ENCODE measurements at regions not wholly inside any gene's neighbourhood (a gene's known extent, or its start where the extent isn't known, plus 50 kb on each side); places are given as distances from the start of the nearest gene placed in this dataset.

DNA sequence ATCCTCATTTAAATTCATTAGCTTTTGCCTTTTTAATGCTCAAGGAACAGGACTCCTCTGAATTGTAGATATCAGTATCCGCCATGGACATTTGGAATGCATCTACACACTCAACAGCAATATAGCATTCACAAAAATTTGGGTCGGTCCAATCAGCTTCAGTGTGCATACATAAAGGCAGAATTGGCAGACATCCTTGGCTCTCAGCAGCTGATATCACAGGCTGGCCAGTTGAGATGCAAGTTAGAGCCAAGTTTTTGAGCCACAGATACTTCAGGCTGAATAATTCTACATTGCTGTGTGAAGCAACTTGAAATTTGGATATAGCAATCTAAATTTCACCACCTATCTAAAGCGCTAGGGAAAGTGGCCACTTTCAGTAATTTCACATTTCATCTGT is 821.1 kb downstream of the PCDH19 start:
- BruUV-seq (replicated peaks), result no TSS peak
- H3K27me3 ChIP-seq (replicated peaks; ENCODE audit: control insufficient read depth, insufficient read depth, low read length), result no peaks in the 10 kb centered on the region
- no peaks in the 10 kb centered on the region for H3K4me1 Mint-ChIP-seq (ENCODE audit: low read depth, unreplicated experiment)
- H3K36me3 ChIP-seq (ENCODE audit: control insufficient read depth, insufficient read depth, low read length), result no peaks in the 10 kb centered on the region
- no peaks in the 10 kb centered on the region for H3K9me3 Mint-ChIP-seq (ENCODE audit: unreplicated experiment)
- no peak for TF ChIP-seq CTCF (IDR thresholded peaks at IDR 0.05; ENCODE audit: insufficient read depth in 1 of 2, low read depth in 1 of 2, low read length in 1 of 2, severe bottlenecking in 1 of 2, unreplicated experiment in 1 of 2)
- H3K27me3 Mint-ChIP-seq (ENCODE audit: insufficient read depth, unreplicated experiment), result no peaks in the 10 kb centered on the region
- no peak overlapping the region for H3K27ac Mint-ChIP-seq (ENCODE audit: unreplicated experiment)
- no peak overlapping the region for H3K4me3 ChIP-seq (ENCODE audit: low read depth, low read length)
- no peaks in the 10 kb centered on the region for H3K36me3 Mint-ChIP-seq (ENCODE audit: insufficient read depth, unreplicated experiment)
- ChIA-PET POLR2A (no interaction called here), CTCF (no interaction called here)
- H3K9me3 ChIP-seq, result no peaks in the 10 kb centered on the region
- intact Hi-C loops (cut with micrococcal nuclease; ENCODE audit: unreplicated experiment), result no loop called here
- no peak overlapping the region for H3K4me3 Mint-ChIP-seq (ENCODE audit: unreplicated experiment)
- no peak for DNase-seq
- no peaks in the 10 kb centered on the region for H3K4me1 ChIP-seq

DNA sequence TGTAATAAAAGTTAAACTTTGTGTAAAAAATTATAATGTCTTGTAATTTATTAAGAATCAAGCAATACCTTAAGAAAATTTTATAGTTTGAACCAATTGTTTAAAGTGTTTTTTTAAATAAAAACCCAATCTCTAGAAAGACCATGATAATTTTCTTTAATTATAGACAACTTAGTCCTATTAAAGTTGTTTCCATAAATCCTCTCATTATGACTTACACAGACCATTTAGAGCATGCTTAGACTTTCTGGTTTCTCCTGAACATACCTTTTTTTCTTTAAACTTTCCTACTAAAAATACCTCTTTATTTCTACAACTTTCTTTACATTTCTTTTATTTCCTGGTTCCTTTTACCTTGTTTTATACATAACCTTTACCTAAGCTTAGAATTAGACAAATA is 837.4 kb downstream of the PCDH19 start:
- Mint-ChIP-seq H3K36me3 (ENCODE audit: insufficient read depth, unreplicated experiment) (no peaks in the 10 kb centered on the region), H3K4me1 (ENCODE audit: low read depth, unreplicated experiment) (no peaks in the 10 kb centered on the region), H3K4me3 (ENCODE audit: unreplicated experiment) (no peak overlapping the region), H3K9me3 (ENCODE audit: unreplicated experiment) (peaks cover 14% of the 10 kb centered on the region), H3K27ac (ENCODE audit: unreplicated experiment) (no peak overlapping the region), H3K27me3 (ENCODE audit: insufficient read depth, unreplicated experiment) (no peaks in the 10 kb centered on the region)
- Histone ChIP-seq H3K4me1 (no peaks in the 10 kb centered on the region), H3K9me3 (no peaks in the 10 kb centered on the region), H3K4me3 (ENCODE audit: low read depth, low read length) (no peak overlapping the region), H3K36me3 (ENCODE audit: control insufficient read depth, insufficient read depth, low read length) (no peaks in the 10 kb centered on the region), H3K27me3 (replicated peaks; ENCODE audit: control insufficient read depth, insufficient read depth, low read length) (no peaks in the 10 kb centered on the region)
- BruUV-seq (replicated peaks), result no TSS peak
- intact Hi-C loops (cut with micrococcal nuclease; ENCODE audit: unreplicated experiment), result no loop called here
- DNase-seq, result no peak
- CTCF ChIA-PET, result no interaction called here
- no peak for TF ChIP-seq CTCF (IDR thresholded peaks at IDR 0.05; ENCODE audit: insufficient read depth in 1 of 2, low read depth in 1 of 2, low read length in 1 of 2, severe bottlenecking in 1 of 2, unreplicated experiment in 1 of 2)
- POLR2A ChIA-PET, result no interaction called here

DNA sequence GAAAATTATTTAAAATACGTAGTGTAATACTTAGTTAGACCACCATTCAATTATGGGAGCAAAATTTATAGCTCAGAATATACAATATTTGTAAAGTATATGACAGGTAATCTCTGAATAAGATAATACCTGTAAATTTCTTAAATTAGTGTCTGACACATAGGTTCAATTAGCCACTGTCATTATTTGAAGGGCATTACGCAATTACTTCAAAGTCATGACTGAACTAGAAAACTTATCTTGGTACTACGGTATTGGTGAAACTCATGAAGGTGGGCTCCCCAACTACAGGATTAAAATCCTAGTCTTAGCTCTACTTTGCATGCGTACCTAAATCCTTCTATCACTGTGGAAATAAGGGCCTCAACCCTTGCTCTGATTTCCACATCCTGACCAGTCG is 860.7 kb downstream of the PCDH19 start:
- H3K9me3 ChIP-seq, result no peaks in the 10 kb centered on the region
- DNase-seq, result no peak
- Mint-ChIP-seq H3K4me1 (ENCODE audit: low read depth, unreplicated experiment) (no peaks in the 10 kb centered on the region), H3K9me3 (ENCODE audit: unreplicated experiment) (peaks cover 22% of the 10 kb centered on the region), H3K27ac (ENCODE audit: unreplicated experiment) (no peak overlapping the region), H3K36me3 (ENCODE audit: insufficient read depth, unreplicated experiment) (no peaks in the 10 kb centered on the region), H3K27me3 (ENCODE audit: insufficient read depth, unreplicated experiment) (no peaks in the 10 kb centered on the region), H3K4me3 (ENCODE audit: unreplicated experiment) (no peak overlapping the region)
- BruUV-seq (replicated peaks), result no TSS peak
- intact Hi-C loops (cut with micrococcal nuclease; ENCODE audit: unreplicated experiment), result no loop called here
- ChIA-PET POLR2A (no interaction called here), CTCF (no interaction called here)
- TF ChIP-seq CTCF (IDR thresholded peaks at IDR 0.05; ENCODE audit: insufficient read depth in 1 of 2, low read depth in 1 of 2, low read length in 1 of 2, severe bottlenecking in 1 of 2, unreplicated experiment in 1 of 2), result no peak
- H3K4me3 ChIP-seq (ENCODE audit: low read depth, low read length), result no peak overlapping the region
- H3K36me3 ChIP-seq (ENCODE audit: control insufficient read depth, insufficient read depth, low read length), result no peaks in the 10 kb centered on the region
- H3K27me3 ChIP-seq (replicated peaks; ENCODE audit: control insufficient read depth, insufficient read depth, low read length), result no peaks in the 10 kb centered on the region
- no peaks in the 10 kb centered on the region for H3K4me1 ChIP-seq
